ENCODE measurements at regions not wholly inside any gene's neighbourhood (a gene's known extent, or its start where the extent isn't known, plus 50 kb on each side); places are given as distances from the start of the nearest gene placed in this dataset.

DNA sequence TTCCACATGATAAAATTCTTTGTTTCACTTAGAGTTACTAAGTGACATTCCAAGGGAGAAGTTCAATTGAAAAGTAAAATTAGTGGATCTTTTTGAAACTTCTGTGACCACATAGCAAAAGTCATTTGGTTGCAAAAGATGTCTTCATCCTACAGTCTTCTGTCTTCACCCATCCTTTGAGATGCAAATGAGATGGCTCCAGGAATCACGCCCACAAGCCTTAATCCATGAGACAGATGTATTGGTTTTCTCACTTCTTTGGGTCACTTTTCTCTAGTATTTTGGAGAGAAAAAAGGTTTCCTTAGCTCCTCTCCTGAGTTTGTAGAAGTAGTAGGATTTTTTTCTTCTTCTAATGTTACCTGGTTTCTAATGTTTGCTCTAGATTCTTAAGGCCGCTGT, 259.5 kb upstream of the SLC10A2 start:
- no peak for TF ChIP-seq EZH2phosphoT487 (IDR thresholded peaks at IDR 0.05; ENCODE audit: borderline replicate concordance)
- no peak for TF ChIP-seq POLR2A (IDR thresholded peaks at IDR 0.05; ENCODE audit: borderline replicate concordance, extremely low read depth, insufficient read depth, insufficient read length)
- TF ChIP-seq EZH2 (IDR thresholded peaks at IDR 0.05): no peak

All from HCT116 (cell line).